GM10248 (cell line): ENCODE measurements at regions not wholly inside any gene's neighbourhood (a gene's known extent, or its start where the extent isn't known, plus 50 kb on each side); places are given as distances from the start of the nearest gene placed in this dataset.
"Not testable (repeated sequence)": the region's sequence is repeated elsewhere in the genome, so short reads cannot be mapped to it uniquely, and the experiment has no call there.

Experiments used
- CTCF ChIA-PET: fragments of 300-600 bp; sonication (Branson Sonifier 250); formaldehyde crosslinking; extraction: SDS; loops from one replicate; lab custom pipeline; 2021; ENCODE audit warnings: antibody characterized with exemption; lab: Yijun Ruan, JAX
- POLR2A ChIA-PET: fragments of 350-650 bp; sonication (Branson Sonifier 250); formaldehyde crosslinking; extraction: SDS; loops from one replicate; lab custom pipeline; 2020; ENCODE audit warnings: antibody characterized with exemption; lab: Yijun Ruan, JAX
- DNase-seq: peaks from one replicate; pipeline ENCODE4 v3.0.0; 2012; ENCODE audit errors: extremely low spot score
- TF ChIP-seq, protein P1 (sequence below): IDR thresholded peaks from 2 replicates; pipeline ENCODE4 v1.5.1; 2012; ENCODE audit warnings: mild to moderate bottlenecking, low read depth; ENCODE audit errors: extremely low read depth, missing control alignments, control extremely low read depth

DNA sequence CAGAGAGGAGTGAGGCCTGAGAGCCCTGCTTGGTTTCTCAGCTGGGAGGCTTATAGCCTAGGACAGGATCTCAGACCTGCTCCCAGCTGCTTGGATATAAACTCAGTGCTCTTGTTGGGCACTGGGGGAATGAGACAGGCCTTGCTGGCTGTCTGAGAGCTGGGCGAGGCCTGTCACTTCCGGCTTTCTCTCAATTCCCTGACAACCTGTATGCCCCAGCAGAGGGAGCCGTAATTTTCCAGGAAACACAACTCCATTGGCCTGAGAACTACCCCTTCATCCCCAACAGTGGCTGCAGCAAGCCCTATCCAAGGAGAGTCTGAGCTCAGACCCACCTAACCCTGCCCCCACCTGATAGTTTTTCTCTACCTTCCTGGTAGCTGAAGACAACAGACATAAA, 258.3 kb upstream of the STXBP6 start:
- TF ChIP-seq, protein P1, sequence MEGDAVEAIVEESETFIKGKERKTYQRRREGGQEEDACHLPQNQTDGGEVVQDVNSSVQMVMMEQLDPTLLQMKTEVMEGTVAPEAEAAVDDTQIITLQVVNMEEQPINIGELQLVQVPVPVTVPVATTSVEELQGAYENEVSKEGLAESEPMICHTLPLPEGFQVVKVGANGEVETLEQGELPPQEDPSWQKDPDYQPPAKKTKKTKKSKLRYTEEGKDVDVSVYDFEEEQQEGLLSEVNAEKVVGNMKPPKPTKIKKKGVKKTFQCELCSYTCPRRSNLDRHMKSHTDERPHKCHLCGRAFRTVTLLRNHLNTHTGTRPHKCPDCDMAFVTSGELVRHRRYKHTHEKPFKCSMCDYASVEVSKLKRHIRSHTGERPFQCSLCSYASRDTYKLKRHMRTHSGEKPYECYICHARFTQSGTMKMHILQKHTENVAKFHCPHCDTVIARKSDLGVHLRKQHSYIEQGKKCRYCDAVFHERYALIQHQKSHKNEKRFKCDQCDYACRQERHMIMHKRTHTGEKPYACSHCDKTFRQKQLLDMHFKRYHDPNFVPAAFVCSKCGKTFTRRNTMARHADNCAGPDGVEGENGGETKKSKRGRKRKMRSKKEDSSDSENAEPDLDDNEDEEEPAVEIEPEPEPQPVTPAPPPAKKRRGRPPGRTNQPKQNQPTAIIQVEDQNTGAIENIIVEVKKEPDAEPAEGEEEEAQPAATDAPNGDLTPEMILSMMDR, result no peak
- DNase-seq, result no peak
- ChIA-PET CTCF (interaction anchor here (1.6 kb wide), 1 partner anchor 13 kb away, joined by 6 read pairs; no protein-coding TSS in a partner anchor), POLR2A (no interaction called here)

DNA sequence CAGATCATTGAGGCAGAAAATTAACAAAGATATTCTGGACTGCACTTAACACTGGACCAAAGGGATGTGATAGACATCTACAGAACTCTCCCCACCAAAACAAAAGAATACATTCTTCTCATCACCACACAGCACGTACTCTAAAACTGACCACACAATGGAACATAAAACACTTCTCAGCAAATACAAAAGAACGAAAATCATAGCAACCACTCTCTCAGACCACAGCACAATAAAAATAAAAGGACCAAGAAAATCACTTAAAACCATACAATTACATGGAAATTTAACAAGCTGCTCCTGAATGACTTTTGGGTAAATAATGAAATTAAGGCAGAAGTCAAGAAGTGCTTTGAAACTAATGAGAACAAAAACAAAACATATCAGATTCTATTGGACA, 254.0 kb upstream of the STXBP6 start:
- no peak for DNase-seq
- TF ChIP-seq, protein P1, result no peak
- CTCF ChIA-PET, result no interaction called here
- POLR2A ChIA-PET, result no interaction called here

GRCh38 chr14:25298238-25298637, 248.3 kb upstream of the STXBP6 start:
- ChIA-PET POLR2A (no interaction called here), CTCF (no interaction called here)
- TF ChIP-seq, protein P1, result no peak

DNA sequence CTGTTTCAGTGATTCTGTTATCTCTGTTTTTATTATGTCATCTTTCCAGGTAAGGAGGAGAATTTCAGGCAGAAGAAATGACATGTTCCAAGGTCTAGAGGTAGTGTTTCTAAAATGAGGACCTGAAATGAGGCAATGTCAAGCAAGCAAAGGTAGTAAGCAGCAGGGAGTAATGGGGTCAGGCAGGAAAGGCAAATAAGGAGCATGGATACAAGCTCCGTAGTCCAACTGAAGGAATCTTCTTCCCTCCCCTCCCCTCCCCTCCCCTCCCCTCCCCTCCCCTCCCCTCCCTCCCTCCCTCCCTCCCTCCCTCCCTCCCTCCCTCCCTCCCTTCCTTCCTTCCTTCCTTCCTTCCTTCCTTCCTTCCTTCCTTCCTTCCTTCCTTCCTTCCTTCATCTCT, 240.2 kb upstream of the STXBP6 start:
- not testable (repeated sequence) for DNase-seq
- CTCF ChIA-PET, result interaction anchor here (1.7 kb wide), 1 partner anchor 11 kb away, joined by 6 read pairs; no protein-coding TSS in a partner anchor

More at GRCh38 chr14:25298238-25298637, 248.3 kb upstream of the STXBP6 start:
- DNase-seq, result no peak

GRCh38 chr14:25274529-25274928, 224.6 kb upstream of the STXBP6 start:
- ChIA-PET POLR2A (no interaction called here), CTCF (interaction anchor here (1.4 to 1.8 kb wide), 2 partner anchors 12 to 28 kb away, joined by 3 to 4 read pairs; no protein-coding TSS in a partner anchor)

More for the DNA sequence above, 240.2 kb upstream of the STXBP6 start:
- POLR2A ChIA-PET, result not testable (repeated sequence)

GRCh38 chr14:25267186-25267585, 217.2 kb upstream of the STXBP6 start:
- DNase-seq, result no peak
- ChIA-PET CTCF (no interaction called here), POLR2A (no interaction called here)
- TF ChIP-seq, protein P1, result no peak

More at GRCh38 chr14:25274529-25274928, 224.6 kb upstream of the STXBP6 start:
- TF ChIP-seq, protein P1, result no peak
- DNase-seq, result no peak

GRCh38 chr14:25259470-25259869, 209.5 kb upstream of the STXBP6 start:
- ChIA-PET POLR2A (no interaction called here), CTCF (interaction anchor here (0.8 to 1.2 kb wide), 2 partner anchors 14 to 32 kb away, joined by 3 to 5 read pairs; no protein-coding TSS in a partner anchor)
- TF ChIP-seq, protein P1, result no peak
- no peak for DNase-seq
